ENCODE measurements at regions not wholly inside any gene's neighbourhood (a gene's known extent, or its start where the extent isn't known, plus 50 kb on each side); places are given as distances from the start of the nearest gene placed in this dataset.
A peak's percentile ranks its signal among the peaks of the same experiment; 100 is the strongest.

DNA sequence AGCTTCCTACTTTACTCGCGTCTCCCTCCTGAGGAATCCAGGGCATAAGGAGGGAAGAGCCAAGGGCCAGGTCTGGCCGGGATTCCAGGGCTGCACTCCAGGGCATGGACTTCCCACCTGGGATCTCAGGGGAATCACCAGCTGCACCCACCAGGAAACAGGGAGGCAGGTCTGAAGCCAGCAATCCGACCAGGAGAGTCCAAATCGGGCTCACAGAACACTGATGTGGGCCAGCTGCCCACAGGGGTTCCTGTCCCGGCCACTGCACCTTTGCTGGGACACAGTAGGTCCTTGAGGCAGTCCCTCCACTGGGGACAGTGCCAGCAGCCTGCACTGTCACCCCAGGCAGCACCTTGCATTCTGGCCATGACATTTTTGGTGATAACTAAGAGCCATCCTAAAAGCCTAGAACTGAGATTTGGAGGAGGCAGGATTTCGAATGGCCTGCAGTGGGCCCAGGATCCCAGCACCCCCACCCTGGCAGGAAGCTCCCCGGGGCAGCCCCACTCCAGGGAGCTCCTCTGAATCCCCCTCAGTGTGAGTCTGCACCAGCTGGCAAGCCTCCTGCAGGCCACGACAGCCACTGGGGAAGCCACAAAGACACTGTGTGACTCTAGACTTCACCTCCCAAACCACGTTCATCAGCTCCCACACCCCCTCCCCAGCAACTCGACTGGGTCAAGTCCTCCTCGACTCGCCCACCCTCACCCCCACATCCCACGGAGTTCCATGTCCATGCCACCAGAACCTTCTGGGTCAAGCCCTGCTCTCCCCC lies 71.5 kb upstream of the PPP2R2D start:
- Mint-ChIP-seq H3K27ac (ENCODE audit: unreplicated experiment) (no peak overlapping the region), H3K27me3 (ENCODE audit: unreplicated experiment) (peaks cover 5% of the 10 kb centered on the region), H3K4me1 (ENCODE audit: low read depth, unreplicated experiment) (peaks cover 3% of the 10 kb centered on the region), H3K36me3 (ENCODE audit: unreplicated experiment) (peaks cover 4% of the 10 kb centered on the region), H3K4me3 (ENCODE audit: unreplicated experiment) (no peak overlapping the region), H3K9me3 (ENCODE audit: unreplicated experiment) (no peaks in the 10 kb centered on the region)
- DNase-seq: no peak
- TF ChIP-seq, protein P1, sequence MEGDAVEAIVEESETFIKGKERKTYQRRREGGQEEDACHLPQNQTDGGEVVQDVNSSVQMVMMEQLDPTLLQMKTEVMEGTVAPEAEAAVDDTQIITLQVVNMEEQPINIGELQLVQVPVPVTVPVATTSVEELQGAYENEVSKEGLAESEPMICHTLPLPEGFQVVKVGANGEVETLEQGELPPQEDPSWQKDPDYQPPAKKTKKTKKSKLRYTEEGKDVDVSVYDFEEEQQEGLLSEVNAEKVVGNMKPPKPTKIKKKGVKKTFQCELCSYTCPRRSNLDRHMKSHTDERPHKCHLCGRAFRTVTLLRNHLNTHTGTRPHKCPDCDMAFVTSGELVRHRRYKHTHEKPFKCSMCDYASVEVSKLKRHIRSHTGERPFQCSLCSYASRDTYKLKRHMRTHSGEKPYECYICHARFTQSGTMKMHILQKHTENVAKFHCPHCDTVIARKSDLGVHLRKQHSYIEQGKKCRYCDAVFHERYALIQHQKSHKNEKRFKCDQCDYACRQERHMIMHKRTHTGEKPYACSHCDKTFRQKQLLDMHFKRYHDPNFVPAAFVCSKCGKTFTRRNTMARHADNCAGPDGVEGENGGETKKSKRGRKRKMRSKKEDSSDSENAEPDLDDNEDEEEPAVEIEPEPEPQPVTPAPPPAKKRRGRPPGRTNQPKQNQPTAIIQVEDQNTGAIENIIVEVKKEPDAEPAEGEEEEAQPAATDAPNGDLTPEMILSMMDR (IDR thresholded peaks at IDR 0.05; ENCODE audit: partially characterized antibody, unreplicated experiment): no peak

DNA sequence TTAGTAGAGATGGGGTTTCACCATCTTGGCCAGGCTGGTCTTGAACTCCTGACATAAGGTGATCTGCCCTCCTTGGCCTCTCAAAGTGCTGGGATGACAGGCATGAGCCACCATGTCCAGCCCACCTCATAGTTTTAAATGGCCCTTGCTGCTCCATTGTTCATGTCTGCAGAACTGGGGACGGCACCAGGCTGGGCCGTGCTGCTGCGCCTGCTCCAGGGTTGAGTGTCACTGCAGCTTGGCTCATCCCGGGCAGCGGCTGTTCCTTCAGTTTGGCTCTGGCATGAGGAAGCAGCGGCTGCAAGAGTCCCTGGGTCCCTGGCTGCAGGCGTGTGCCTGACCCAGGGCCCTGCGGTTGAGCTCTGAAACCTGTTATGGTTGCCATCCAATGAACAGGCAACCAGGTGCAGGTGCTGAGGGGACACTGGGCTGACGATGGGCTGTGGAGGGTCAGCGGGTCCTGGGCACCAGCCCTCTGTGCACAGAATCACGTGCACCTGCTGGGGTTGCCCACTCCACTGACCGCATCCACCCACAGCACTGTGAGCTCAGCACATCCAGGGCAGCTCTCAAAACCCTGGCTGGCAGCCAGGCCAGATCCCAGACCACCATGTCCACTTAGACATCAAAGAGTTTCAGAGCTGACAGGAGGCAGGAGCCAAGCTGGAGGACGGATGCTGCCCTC lies 70.2 kb upstream of the PPP2R2D start:
- no peak overlapping the region for H3K27ac Mint-ChIP-seq (ENCODE audit: unreplicated experiment)
- TF ChIP-seq, protein P1 (IDR thresholded peaks at IDR 0.05; ENCODE audit: partially characterized antibody, unreplicated experiment): no peak
- H3K36me3 Mint-ChIP-seq (ENCODE audit: unreplicated experiment): peaks cover 9% of the 10 kb centered on the region
- H3K27me3 Mint-ChIP-seq (ENCODE audit: unreplicated experiment): peaks cover 5% of the 10 kb centered on the region
- H3K4me1 Mint-ChIP-seq (ENCODE audit: low read depth, unreplicated experiment): no peaks in the 10 kb centered on the region
- DNase-seq: peak; percentile 5
- no peak overlapping the region for H3K4me3 Mint-ChIP-seq (ENCODE audit: unreplicated experiment)
- no peaks in the 10 kb centered on the region for H3K9me3 Mint-ChIP-seq (ENCODE audit: unreplicated experiment)

DNA sequence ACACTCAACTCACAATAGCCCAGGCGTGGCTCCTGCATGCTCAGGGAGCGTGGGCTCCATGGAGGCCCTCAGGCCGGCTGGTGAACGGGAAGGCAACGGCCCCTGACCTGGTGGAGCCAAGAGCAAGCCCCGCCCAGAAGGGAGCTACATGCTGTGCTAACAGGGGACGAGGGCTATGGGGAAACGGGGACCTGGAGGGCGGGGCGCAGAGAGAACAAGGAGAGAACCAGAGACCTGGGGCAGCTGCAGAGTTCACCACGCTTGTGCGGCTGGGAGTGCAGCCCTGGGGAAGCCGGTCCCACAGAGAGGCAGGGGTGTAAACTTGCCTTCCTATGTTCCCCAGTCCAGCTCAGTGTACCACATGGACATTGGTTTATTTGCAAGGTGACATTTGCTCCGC lies 69.2 kb upstream of the PPP2R2D start:
- Mint-ChIP-seq H3K27me3 (ENCODE audit: unreplicated experiment) (peaks cover 5% of the 10 kb centered on the region), H3K27ac (ENCODE audit: unreplicated experiment) (no peak overlapping the region), H3K4me1 (ENCODE audit: low read depth, unreplicated experiment) (no peaks in the 10 kb centered on the region), H3K9me3 (ENCODE audit: unreplicated experiment) (no peaks in the 10 kb centered on the region), H3K4me3 (ENCODE audit: unreplicated experiment) (no peak overlapping the region), H3K36me3 (ENCODE audit: unreplicated experiment) (peaks cover 9% of the 10 kb centered on the region)
- DNase-seq: peak; percentile 9
- TF ChIP-seq, protein P1 (IDR thresholded peaks at IDR 0.05; ENCODE audit: partially characterized antibody, unreplicated experiment): no peak

DNA sequence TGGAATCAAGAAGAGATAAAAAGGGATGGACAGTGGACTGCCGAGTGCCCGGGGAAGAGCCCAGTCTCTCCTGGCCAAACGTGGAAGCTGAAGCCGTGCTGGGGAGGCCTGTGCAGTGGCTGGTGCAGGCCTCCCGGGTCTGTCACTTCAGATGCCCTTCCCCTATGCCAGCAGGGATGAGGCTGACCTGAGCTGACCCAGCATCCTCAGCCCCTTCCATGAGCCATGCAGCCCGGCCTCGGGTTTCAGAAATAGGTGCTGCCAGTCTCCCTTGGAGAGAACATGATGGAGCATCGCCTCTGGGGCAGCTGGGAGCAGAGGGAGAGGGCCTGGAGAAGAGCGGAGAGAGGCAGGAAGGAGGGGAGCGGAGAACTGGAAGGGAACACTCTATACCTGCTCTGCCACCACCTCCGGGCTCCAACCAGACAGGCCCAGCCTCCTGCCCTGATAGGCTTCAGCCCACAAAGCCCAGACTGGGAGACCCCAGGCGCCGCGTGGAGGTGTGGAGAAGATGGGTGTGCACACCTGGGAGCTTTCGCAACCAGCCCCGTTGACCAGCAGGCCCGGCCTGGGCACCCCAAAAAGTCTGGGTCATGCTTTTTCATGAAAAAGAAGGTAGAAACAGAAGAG lies 68.6 kb upstream of the PPP2R2D start:
- Mint-ChIP-seq H3K36me3 (ENCODE audit: unreplicated experiment) (peaks cover 9% of the 10 kb centered on the region), H3K4me3 (ENCODE audit: unreplicated experiment) (no peak overlapping the region), H3K4me1 (ENCODE audit: low read depth, unreplicated experiment) (no peaks in the 10 kb centered on the region), H3K27me3 (ENCODE audit: unreplicated experiment) (peaks cover 4% of the 10 kb centered on the region), H3K9me3 (ENCODE audit: unreplicated experiment) (no peaks in the 10 kb centered on the region), H3K27ac (ENCODE audit: unreplicated experiment) (no peak overlapping the region)
- TF ChIP-seq, protein P1 (IDR thresholded peaks at IDR 0.05; ENCODE audit: partially characterized antibody, unreplicated experiment): no peak
- DNase-seq: peak; percentile 9
